IPS-15b (cell line): ENCODE measurements at regions not wholly inside any gene's neighbourhood (a gene's known extent, or its start where the extent isn't known, plus 50 kb on each side); places are given as distances from the start of the nearest gene placed in this dataset.

Source experiments
- H3K27me3 ChIP-seq: one replicate; pipeline ENCODE4 v1.6.1; 2013; ENCODE audit warnings: low read length; ENCODE audit not compliant: control insufficient read depth, insufficient read depth
- H3K36me3 ChIP-seq: one replicate; pipeline ENCODE4 v1.6.1; 2013; ENCODE audit warnings: low read length; ENCODE audit not compliant: control insufficient read depth, insufficient read depth
- H3K4me1 ChIP-seq: one replicate; pipeline ENCODE4 v1.6.1; 2013; ENCODE audit warnings: mild to moderate bottlenecking, low read length; ENCODE audit not compliant: control insufficient read depth, insufficient read depth
- H3K4me3 ChIP-seq: one replicate; pipeline ENCODE4 v1.5.1; 2013; ENCODE audit warnings: low read depth, low read length
- H3K9ac ChIP-seq: one replicate; pipeline ENCODE4 v1.6.1; 2013; ENCODE audit warnings: low read depth, mild to moderate bottlenecking, low read length
- H3K9me3 ChIP-seq: one replicate; pipeline ENCODE4 v1.6.1; 2013; ENCODE audit warnings: mild to moderate bottlenecking, low read length; ENCODE audit not compliant: control insufficient read depth, insufficient read depth

GRCh38 chr6:156021746-156022396 lies 566.2 kb upstream of the NOX3 start:
- H3K4me1 ChIP-seq: no peaks in the 10 kb centered on the region
- no peaks in the 10 kb centered on the region for H3K9me3 ChIP-seq
- no peak overlapping the region for H3K9ac ChIP-seq
- H3K4me3 ChIP-seq: no peak overlapping the region
- H3K36me3 ChIP-seq: no peaks in the 10 kb centered on the region
- H3K27me3 ChIP-seq: no peaks in the 10 kb centered on the region

GRCh38 chr6:156017838-156018237 lies 562.2 kb upstream of the NOX3 start:
- no peaks in the 10 kb centered on the region for H3K4me1 ChIP-seq

GRCh38 chr6:156016186-156016976 lies 560.7 kb upstream of the NOX3 start:
- Histone ChIP-seq H3K9ac (no peak overlapping the region), H3K9me3 (no peaks in the 10 kb centered on the region), H3K36me3 (no peaks in the 10 kb centered on the region), H3K4me3 (no peak overlapping the region), H3K27me3 (no peaks in the 10 kb centered on the region), H3K4me1 (no peaks in the 10 kb centered on the region)

More at GRCh38 chr6:156017838-156018237, 562.2 kb upstream of the NOX3 start:
- no peaks in the 10 kb centered on the region for H3K36me3 ChIP-seq
- H3K9me3 ChIP-seq: no peaks in the 10 kb centered on the region
- no peak overlapping the region for H3K9ac ChIP-seq
- H3K4me3 ChIP-seq: no peak overlapping the region
- H3K27me3 ChIP-seq: no peaks in the 10 kb centered on the region

DNA sequence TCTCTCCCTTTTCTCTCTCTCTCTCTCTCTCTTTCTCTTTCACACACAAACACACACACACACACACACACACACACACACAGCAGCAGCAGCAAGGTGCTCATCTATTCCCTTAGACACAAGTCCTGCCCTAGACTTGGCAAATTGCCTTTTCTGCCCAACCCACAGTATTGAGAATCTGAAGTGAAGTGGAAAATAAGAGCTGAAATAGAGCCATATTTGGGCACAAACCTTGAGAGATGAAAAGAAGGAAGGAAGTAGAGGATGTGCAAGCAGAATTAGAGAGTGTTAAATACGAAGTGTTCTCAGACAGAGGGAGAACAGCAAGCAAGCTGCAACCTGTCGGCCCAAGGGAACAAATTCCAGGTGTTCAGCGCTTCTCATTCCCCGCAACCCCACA lies 557.5 kb upstream of the NOX3 start:
- no peaks in the 10 kb centered on the region for H3K9me3 ChIP-seq
- H3K36me3 ChIP-seq: no peaks in the 10 kb centered on the region
- H3K27me3 ChIP-seq: no peaks in the 10 kb centered on the region
- H3K4me1 ChIP-seq: no peaks in the 10 kb centered on the region
- H3K9ac ChIP-seq: no peak overlapping the region
- no peak overlapping the region for H3K4me3 ChIP-seq

DNA sequence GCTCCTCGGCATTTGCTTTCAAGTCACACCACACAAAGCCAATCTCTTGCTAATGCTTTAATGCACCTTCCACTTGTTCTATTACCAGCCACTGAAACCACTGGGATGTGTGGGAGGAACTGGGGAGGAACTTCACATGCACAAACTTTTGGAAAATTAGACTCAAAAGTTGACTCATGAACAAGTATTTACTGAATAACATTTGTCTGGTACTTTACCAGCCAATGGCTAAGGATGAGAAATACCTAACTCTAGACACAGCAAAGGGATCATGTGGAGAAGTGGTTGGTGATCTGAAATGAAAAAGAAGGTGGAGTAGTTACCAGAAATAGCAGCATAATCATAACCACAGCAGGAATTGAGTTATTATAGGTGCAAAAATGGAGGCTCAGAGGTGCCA lies 554.0 kb upstream of the NOX3 start:
- H3K9me3 ChIP-seq: no peaks in the 10 kb centered on the region
- H3K4me1 ChIP-seq: no peaks in the 10 kb centered on the region
- no peaks in the 10 kb centered on the region for H3K36me3 ChIP-seq
- H3K9ac ChIP-seq: no peak overlapping the region
- no peaks in the 10 kb centered on the region for H3K27me3 ChIP-seq
- no peak overlapping the region for H3K4me3 ChIP-seq

DNA sequence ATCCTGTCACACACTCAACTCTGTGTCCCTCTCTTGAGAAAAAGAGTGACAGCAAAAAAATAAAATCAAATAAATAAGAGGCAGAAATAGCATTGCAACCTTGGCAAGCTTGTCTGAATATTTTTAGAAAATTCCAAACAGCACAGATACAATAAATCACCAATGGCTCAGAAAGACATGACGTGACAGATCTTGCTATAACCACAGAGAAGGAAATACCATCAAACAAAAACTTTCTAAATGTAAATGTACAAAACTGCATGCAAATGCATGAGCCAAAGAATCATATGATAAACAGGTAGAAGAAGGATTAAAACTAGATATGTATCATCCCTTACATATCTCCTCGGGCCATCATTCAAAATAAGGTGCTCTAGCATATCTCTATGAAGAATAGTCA lies 549.2 kb upstream of the NOX3 start:
- H3K4me3 ChIP-seq: no peak overlapping the region

DNA sequence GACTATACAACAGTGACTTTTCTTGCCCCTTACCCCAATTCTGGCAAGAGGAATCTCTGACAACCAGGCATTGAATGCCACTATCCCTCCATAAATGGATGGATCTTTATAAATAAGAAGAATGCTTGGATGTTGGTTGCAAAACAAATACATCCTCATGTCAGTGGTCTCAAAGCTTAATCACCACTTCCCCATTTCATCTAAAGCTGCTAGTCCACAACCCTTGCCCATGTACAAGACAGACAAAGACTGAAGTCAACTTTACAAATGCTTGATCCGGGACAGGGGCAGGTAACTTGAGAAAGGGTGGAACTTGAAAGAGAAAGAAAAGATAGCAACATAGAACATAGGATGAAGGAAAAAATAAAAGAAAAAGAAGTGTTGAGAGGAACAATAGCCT lies 540.5 kb upstream of the NOX3 start:
- Histone ChIP-seq H3K27me3 (no peaks in the 10 kb centered on the region), H3K4me1 (no peaks in the 10 kb centered on the region), H3K36me3 (no peaks in the 10 kb centered on the region), H3K9ac (no peak overlapping the region), H3K9me3 (no peaks in the 10 kb centered on the region), H3K4me3 (no peak overlapping the region)

More for the DNA sequence above, 549.2 kb upstream of the NOX3 start:
- Histone ChIP-seq H3K9ac (no peak overlapping the region), H3K36me3 (no peaks in the 10 kb centered on the region), H3K9me3 (no peaks in the 10 kb centered on the region), H3K4me1 (no peaks in the 10 kb centered on the region), H3K27me3 (no peaks in the 10 kb centered on the region)

- Histone ChIP-seq H3K9me3 (no peaks in the 10 kb centered on the region), H3K9ac (no peak overlapping the region), H3K4me3 (no peak overlapping the region), H3K27me3 (no peaks in the 10 kb centered on the region), H3K36me3 (no peaks in the 10 kb centered on the region), H3K4me1 (no peaks in the 10 kb centered on the region)
Measured at GRCh38 chr6:155995281-155995680, 539.6 kb upstream of the NOX3 start.

GRCh38 chr6:155994086-155994485 lies 538.4 kb upstream of the NOX3 start:
- Histone ChIP-seq H3K4me3 (no peak overlapping the region), H3K4me1 (no peaks in the 10 kb centered on the region), H3K36me3 (no peaks in the 10 kb centered on the region), H3K27me3 (no peaks in the 10 kb centered on the region), H3K9me3 (no peaks in the 10 kb centered on the region), H3K9ac (no peak overlapping the region)

DNA sequence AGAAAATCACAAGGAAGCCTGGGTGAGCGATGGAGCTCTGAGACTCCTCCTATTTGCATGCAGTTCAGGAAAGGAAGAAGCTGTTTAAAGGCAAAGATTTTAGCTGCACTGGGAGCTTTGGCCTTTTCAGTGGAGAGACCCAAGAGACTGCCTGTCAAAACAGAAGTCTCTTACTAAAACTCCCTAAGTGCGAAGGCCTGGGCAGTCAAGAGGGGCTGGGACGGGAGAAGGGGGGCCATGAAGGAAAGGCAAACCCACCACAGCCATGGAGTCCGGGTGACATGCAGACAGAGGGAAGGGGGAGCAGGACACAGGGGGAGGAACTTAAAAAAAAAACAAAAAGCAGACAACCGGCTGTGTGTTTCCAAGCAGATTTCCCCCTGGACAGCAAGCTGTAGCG lies 537.6 kb upstream of the NOX3 start:
- Histone ChIP-seq H3K27me3 (no peaks in the 10 kb centered on the region), H3K4me3 (no peak overlapping the region), H3K4me1 (no peaks in the 10 kb centered on the region), H3K36me3 (no peaks in the 10 kb centered on the region), H3K9ac (no peak overlapping the region), H3K9me3 (no peaks in the 10 kb centered on the region)

DNA sequence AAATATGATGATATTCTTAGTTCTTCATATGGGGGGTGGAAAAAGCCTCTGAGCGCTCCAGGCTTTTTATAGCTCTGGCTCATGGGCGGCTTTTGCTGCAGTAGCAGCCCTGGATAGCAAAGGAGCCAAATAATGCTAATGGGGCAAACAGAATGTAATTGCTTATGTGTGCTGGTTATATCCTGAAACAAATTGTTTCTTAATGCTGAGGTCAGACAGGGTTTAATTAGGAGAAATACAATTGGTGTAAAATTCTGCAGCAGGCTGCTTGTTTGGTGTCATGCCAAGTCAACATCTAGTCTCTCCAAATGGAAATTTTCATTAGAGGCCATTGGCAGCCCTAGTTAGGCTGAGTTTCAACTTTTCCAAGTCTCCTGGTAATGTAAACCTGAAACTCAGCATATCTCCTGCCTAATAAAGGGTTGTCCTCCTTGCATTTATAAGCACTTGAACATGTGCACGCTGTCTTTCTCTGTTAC lies 530.1 kb upstream of the NOX3 start:
- H3K9ac ChIP-seq: no peak overlapping the region

DNA sequence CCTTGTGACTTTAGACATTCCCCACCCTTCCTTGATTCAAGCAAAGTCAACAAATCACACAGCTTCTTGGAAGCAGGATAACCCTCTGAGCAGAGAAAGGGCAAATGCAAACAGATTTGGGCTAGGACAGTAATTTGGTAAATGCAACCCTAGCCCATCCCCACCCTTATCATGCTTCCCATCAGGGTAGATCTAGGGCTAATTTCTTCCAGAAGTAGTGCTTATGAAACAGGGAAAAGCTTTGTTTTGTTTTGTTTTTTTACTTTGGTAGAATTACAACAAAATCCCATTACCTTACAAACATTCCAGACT lies 525.1 kb upstream of the NOX3 start:
- Histone ChIP-seq H3K27me3 (no peaks in the 10 kb centered on the region), H3K4me1 (no peaks in the 10 kb centered on the region), H3K4me3 (no peak overlapping the region), H3K36me3 (no peaks in the 10 kb centered on the region), H3K9ac (no peak overlapping the region), H3K9me3 (no peaks in the 10 kb centered on the region)

More for the DNA sequence above, 530.1 kb upstream of the NOX3 start:
- Histone ChIP-seq H3K36me3 (no peaks in the 10 kb centered on the region), H3K27me3 (no peaks in the 10 kb centered on the region), H3K4me3 (no peak overlapping the region), H3K9me3 (no peaks in the 10 kb centered on the region), H3K4me1 (no peaks in the 10 kb centered on the region)
